ENCODE measurements at regions not wholly inside any gene's neighbourhood (a gene's known extent, or its start where the extent isn't known, plus 50 kb on each side); places are given as distances from the start of the nearest gene placed in this dataset.

GRCh38 chr5:155250596-155250995 is 237.0 kb downstream of the KIF4B start:
- TF ChIP-seq CTCF (conservative IDR thresholded peaks at IDR 0.05 in 1 of 2, IDR thresholded peaks at IDR 0.05 in 1 of 2; ENCODE audit: extremely low read depth in 1 of 2, insufficient read depth in 1 of 2, low read depth in 1 of 2, low read length in 2 of 2) (no peak), EZH2 (IDR thresholded peaks at IDR 0.05; ENCODE audit: borderline replicate concordance, low read length) (no peak)
